Left ventricle myocardium inferior (tissue), 1 donor: ENCODE measurements at regions not wholly inside any gene's neighbourhood (a gene's known extent, or its start where the extent isn't known, plus 50 kb on each side); places are given as distances from the start of the nearest gene placed in this dataset.

Experiments used
- DNase-seq: peaks from one replicate; pipeline ENCODE4 v3.0.0-alpha.2; 2020
- H3K27ac ChIP-seq: fragments of 200-600 bp; replicated peaks from 2 replicates; pipeline ENCODE4 v1.8.0; 2021
- H3K27me3 ChIP-seq: fragments of 200-600 bp; 2 replicates; pipeline ENCODE4 v1.8.0; 2021; ENCODE audit warnings: low read depth
- H3K36me3 ChIP-seq: fragments of 200-600 bp; 2 replicates; pipeline ENCODE4 v1.8.0; 2021
- H3K4me1 ChIP-seq: fragments of 200-600 bp; 2 replicates; pipeline ENCODE4 v1.8.0; 2021
- H3K4me3 ChIP-seq: fragments of 200-600 bp; 2 replicates; pipeline ENCODE4 v1.8.0; 2021; ENCODE audit warnings: mild to moderate bottlenecking, moderate library complexity
- H3K9me3 ChIP-seq: fragments of 200-600 bp; replicated peaks from 2 replicates; pipeline ENCODE4 v1.8.0; 2021
- CTCF ChIP-seq: fragments of 200-600 bp; IDR thresholded peaks from 2 replicates; pipeline ENCODE4 v1.8.0; 2021; ENCODE audit warnings: antibody characterized with exemption, mild to moderate bottlenecking, borderline replicate concordance
- intact Hi-C: fragments of 100-400 bp; cut with micrococcal nuclease; formaldehyde crosslinking; loops from one replicate; pipeline ENCODE4 v1.11.0; 2022
- donor health status: DM: no; HTN: yes; CAD: no; lungs with severe emphysema.

- peak; percentile 33 for DNase-seq
- TF ChIP-seq CTCF = no peak
- Histone ChIP-seq H3K4me3 (peak overlapping the region; percentile 75), H3K27me3 (no peaks in the 10 kb centered on the region), H3K27ac (peak overlapping the region; percentile 86), H3K36me3 (no peaks in the 10 kb centered on the region), H3K9me3 (no peaks in the 10 kb centered on the region), H3K4me1 (peaks cover 64% of the 10 kb centered on the region)
- intact Hi-C loops = no loop called here
These were observed 296.6 kb downstream of the PTPRC start for GRCh38 chr1:198935306-198935921.

- DNase-seq = no peak
- no peak for TF ChIP-seq CTCF
- no peaks in the 10 kb centered on the region for H3K27me3 ChIP-seq
- peak overlapping the region; percentile 75 for H3K4me3 ChIP-seq
- intact Hi-C loops = no loop called here
- H3K36me3 ChIP-seq = no peaks in the 10 kb centered on the region
- H3K4me1 ChIP-seq = peaks cover 55% of the 10 kb centered on the region
- H3K9me3 ChIP-seq = no peaks in the 10 kb centered on the region
- peak overlapping the region; percentile 86 for H3K27ac ChIP-seq
These were observed 297.7 kb downstream of the PTPRC start for GRCh38 chr1:198936371-198937083.

- Histone ChIP-seq H3K4me3 (peak overlapping the region; percentile 75), H3K36me3 (no peaks in the 10 kb centered on the region), H3K9me3 (no peaks in the 10 kb centered on the region), H3K27ac (peak overlapping the region; percentile 86), H3K27me3 (no peaks in the 10 kb centered on the region), H3K4me1 (peaks cover 46% of the 10 kb centered on the region)
- TF ChIP-seq CTCF = no peak
- intact Hi-C loops = no loop called here
- no peak for DNase-seq
These were observed 298.6 kb downstream of the PTPRC start for GRCh38 chr1:198937231-198938031.

- Histone ChIP-seq H3K36me3 (no peaks in the 10 kb centered on the region), H3K27ac (no peak overlapping the region), H3K4me3 (no peak overlapping the region), H3K4me1 (peaks cover 28% of the 10 kb centered on the region), H3K27me3 (no peaks in the 10 kb centered on the region), H3K9me3 (no peaks in the 10 kb centered on the region)
- no peak for DNase-seq
- no peak for TF ChIP-seq CTCF
- intact Hi-C loops = no loop called here
These were observed 300.4 kb downstream of the PTPRC start for GRCh38 chr1:198939286-198939685.

GRCh38 chr1:198939956-198940355 lies 301.1 kb downstream of the PTPRC start:
- Histone ChIP-seq H3K9me3 (no peaks in the 10 kb centered on the region), H3K4me3 (no peak overlapping the region), H3K4me1 (peaks cover 21% of the 10 kb centered on the region), H3K27ac (no peak overlapping the region), H3K27me3 (no peaks in the 10 kb centered on the region), H3K36me3 (no peaks in the 10 kb centered on the region)
- no peak for DNase-seq
- intact Hi-C loops = no loop called here
- TF ChIP-seq CTCF = no peak
